MCF 10A (cell line): ENCODE measurements at regions not wholly inside any gene's neighbourhood (a gene's known extent, or its start where the extent isn't known, plus 50 kb on each side); places are given as distances from the start of the nearest gene placed in this dataset.

Source experiments
- BruUV-seq: library from RNA; stranded (reverse); fragments of 400-500 nt; replicated peaks from 2 replicates; lab custom pipeline; 2021; lab: Mats Ljungman, UMichigan
- CTCF ChIA-PET: fragments of 300-600 bp; sonication (Branson Sonifier 250); formaldehyde crosslinking; extraction: SDS; loops from one replicate; lab custom pipeline; 2021; ENCODE audit warnings: antibody characterized with exemption, inconsistent platforms; lab: Yijun Ruan, JAX
- POLR2A ChIA-PET: fragments of 300-600, 350-650 bp; sonication (Branson Sonifier 250); formaldehyde crosslinking; extraction: SDS; loops from one replicate; lab custom pipeline; 2020; ENCODE audit warnings: antibody characterized with exemption, inconsistent platforms; lab: Yijun Ruan, JAX
- DNase-seq: peaks from one replicate; pipeline ENCODE4 v3.0.0-alpha.2; 2018; ENCODE audit not compliant: unreplicated experiment
- H3K27ac Mint-ChIP-seq: one replicate; pipeline ENCODE4 v1.8.0; 2022; ENCODE audit warnings: mild to moderate bottlenecking, low read depth, mixed read lengths; ENCODE audit not compliant: unreplicated experiment
- H3K27me3 Mint-ChIP-seq: one replicate; pipeline ENCODE4 v1.8.0; 2022; ENCODE audit warnings: mixed read lengths; ENCODE audit not compliant: insufficient read depth, unreplicated experiment
- H3K36me3 Mint-ChIP-seq: one replicate; pipeline ENCODE4 v1.8.0; 2022; ENCODE audit warnings: mild to moderate bottlenecking, moderate library complexity, mixed read lengths; ENCODE audit not compliant: insufficient read depth, unreplicated experiment
- H3K4me1 Mint-ChIP-seq: one replicate; pipeline ENCODE4 v1.8.0; 2022; ENCODE audit warnings: mixed read lengths; ENCODE audit not compliant: insufficient read depth, unreplicated experiment
- H3K4me3 Mint-ChIP-seq: one replicate; pipeline ENCODE4 v1.8.0; 2022; ENCODE audit warnings: mild to moderate bottlenecking, moderate library complexity, mixed read lengths; ENCODE audit not compliant: unreplicated experiment
- H3K9me3 Mint-ChIP-seq: one replicate; pipeline ENCODE4 v1.8.0; 2022; ENCODE audit warnings: mixed read lengths; ENCODE audit not compliant: unreplicated experiment
- intact Hi-C: fragments of 100-400 bp; cut with micrococcal nuclease; formaldehyde crosslinking; loops from 2 replicates; pipeline ENCODE4 v1.14.1; 2022
- TF ChIP-seq, protein P1 (sequence below): fragments of 200-600 bp; IDR thresholded peaks from one replicate; pipeline ENCODE4 v1.8.0; 2022; ENCODE audit warnings: antibody characterized with exemption, mild to moderate bottlenecking; ENCODE audit not compliant: unreplicated experiment

DNA sequence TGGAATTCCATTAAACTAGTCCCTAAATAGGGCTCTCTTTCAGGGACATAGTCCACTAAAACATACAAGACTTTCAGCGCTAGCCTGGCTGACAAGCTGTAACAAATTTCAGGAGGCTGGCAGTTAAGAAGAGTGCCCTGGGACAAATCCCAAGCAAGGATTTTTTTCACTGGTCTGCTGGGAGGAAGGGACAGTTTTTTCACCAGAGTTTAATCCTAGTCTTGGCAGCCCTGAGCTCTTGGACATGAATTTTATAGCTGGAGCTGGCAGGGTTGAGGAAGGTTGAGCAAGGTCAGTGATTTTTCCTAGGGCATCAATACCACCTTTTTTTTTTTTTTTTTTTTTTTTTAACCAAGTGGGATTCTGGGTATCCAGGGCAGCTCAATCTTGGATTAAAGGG, 184.4 kb downstream of the SH2D1A start:
- Mint-ChIP-seq H3K27me3 (no peaks in the 10 kb centered on the region), H3K4me1 (peaks cover 11% of the 10 kb centered on the region), H3K9me3 (peaks cover 8% of the 10 kb centered on the region), H3K4me3 (no peak overlapping the region), H3K27ac (no peak overlapping the region), H3K36me3 (no peaks in the 10 kb centered on the region)
- ChIA-PET CTCF (interaction anchor here (0.8 to 1.3 kb wide), 3 partner anchors 10 to 124 kb away, joined by 3 to 5 read pairs (median 5); no protein-coding TSS in a partner anchor), POLR2A (no interaction called here)
- intact Hi-C loops, result no loop called here
- BruUV-seq, result no TSS peak
- DNase-seq, result no peak
- TF ChIP-seq, protein P1, sequence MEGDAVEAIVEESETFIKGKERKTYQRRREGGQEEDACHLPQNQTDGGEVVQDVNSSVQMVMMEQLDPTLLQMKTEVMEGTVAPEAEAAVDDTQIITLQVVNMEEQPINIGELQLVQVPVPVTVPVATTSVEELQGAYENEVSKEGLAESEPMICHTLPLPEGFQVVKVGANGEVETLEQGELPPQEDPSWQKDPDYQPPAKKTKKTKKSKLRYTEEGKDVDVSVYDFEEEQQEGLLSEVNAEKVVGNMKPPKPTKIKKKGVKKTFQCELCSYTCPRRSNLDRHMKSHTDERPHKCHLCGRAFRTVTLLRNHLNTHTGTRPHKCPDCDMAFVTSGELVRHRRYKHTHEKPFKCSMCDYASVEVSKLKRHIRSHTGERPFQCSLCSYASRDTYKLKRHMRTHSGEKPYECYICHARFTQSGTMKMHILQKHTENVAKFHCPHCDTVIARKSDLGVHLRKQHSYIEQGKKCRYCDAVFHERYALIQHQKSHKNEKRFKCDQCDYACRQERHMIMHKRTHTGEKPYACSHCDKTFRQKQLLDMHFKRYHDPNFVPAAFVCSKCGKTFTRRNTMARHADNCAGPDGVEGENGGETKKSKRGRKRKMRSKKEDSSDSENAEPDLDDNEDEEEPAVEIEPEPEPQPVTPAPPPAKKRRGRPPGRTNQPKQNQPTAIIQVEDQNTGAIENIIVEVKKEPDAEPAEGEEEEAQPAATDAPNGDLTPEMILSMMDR, result no peak

DNA sequence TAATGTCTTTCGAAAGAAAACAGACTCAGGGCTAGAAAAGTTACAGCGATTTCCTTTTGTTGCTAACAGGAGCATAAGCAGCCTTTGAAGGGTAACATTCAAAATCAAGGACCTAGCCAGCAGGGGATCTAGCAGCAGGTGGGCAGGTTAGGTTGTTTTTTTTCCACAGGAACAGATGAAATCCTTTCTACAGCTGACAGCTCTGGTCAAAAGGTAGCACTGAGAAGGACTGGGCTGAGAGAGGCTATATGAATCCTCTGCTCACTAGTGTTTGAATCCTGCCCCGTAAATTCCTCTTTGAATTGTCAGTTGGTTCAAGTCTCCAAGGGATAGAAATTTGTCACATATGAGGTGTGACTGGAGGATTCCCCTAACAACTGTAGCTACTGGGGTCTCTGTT, 188.2 kb downstream of the SH2D1A start:
- Mint-ChIP-seq H3K4me3 (no peak overlapping the region), H3K9me3 (peaks cover 8% of the 10 kb centered on the region), H3K36me3 (no peaks in the 10 kb centered on the region), H3K4me1 (peaks cover 9% of the 10 kb centered on the region), H3K27me3 (no peaks in the 10 kb centered on the region), H3K27ac (no peak overlapping the region)
- TF ChIP-seq, protein P1, result no peak
- no TSS peak for BruUV-seq
- ChIA-PET POLR2A (no interaction called here), CTCF (no interaction called here)
- intact Hi-C loops, result no loop called here
- DNase-seq, result no peak

DNA sequence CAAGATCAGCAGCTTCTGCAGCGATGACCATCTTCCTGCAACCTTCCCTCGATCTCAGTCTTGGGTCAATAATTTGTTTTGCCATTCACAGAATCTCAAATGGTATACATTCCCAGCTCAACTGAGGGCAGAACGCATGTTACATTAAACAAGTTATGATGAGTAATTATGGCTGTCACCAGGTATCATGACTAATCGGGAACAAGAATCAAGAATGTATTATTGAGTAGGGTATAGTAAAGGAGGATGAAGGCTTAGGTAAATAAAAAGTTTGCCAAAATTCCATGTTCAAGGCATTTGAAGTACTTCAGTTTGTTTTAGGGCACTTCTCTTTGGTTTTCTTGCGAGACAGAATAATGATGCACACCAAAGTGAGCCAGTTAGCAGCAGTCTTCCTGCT, 194.1 kb downstream of the SH2D1A start:
- Mint-ChIP-seq H3K4me1 (peaks cover 5% of the 10 kb centered on the region), H3K27me3 (no peaks in the 10 kb centered on the region), H3K27ac (no peak overlapping the region), H3K36me3 (no peaks in the 10 kb centered on the region), H3K4me3 (no peak overlapping the region), H3K9me3 (no peaks in the 10 kb centered on the region)
- POLR2A ChIA-PET, result interaction anchor here (0.5 kb wide), 2 partner anchors 32 to 84 kb away, joined by 3 read pairs; no protein-coding TSS in a partner anchor
- DNase-seq, result peak; percentile 28
- TF ChIP-seq, protein P1, result no peak
- CTCF ChIA-PET, result no interaction called here
- BruUV-seq, result no TSS peak
- intact Hi-C loops, result no loop called here

DNA sequence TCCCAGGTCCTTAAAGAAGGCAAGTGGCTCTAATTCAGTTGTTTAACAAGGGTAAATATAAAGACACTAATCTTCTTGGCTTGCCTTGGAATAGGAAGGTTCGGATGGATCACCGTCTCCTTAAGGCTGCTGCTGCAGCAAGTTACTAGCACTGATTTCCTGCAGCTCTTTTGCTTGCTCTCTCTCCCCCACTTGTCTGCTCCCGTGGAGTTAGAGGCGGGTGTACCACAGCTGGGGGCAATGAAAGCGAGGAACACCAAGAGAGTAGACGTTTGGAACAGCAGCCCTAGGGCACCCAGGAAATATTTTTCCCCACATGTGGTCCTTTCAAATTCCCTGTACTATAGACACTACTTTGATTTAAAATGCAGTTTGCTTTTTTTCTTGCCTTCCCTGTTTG, 202.2 kb downstream of the SH2D1A start:
- H3K9me3 Mint-ChIP-seq, result peaks cover 7% of the 10 kb centered on the region
- no peaks in the 10 kb centered on the region for H3K4me1 Mint-ChIP-seq
- no peak overlapping the region for H3K4me3 Mint-ChIP-seq
- POLR2A ChIA-PET, result no interaction called here
- TF ChIP-seq, protein P1, result no peak
- DNase-seq, result no peak
- intact Hi-C loops, result no loop called here
- no TSS peak for BruUV-seq
- no peak overlapping the region for H3K27ac Mint-ChIP-seq
- CTCF ChIA-PET, result no interaction called here
- H3K36me3 Mint-ChIP-seq, result no peaks in the 10 kb centered on the region
- H3K27me3 Mint-ChIP-seq, result no peaks in the 10 kb centered on the region
